Stimulated activated CD8-positive, alpha-beta memory T cell treated with anti-CD3 and anti-CD28 coated beads, Interleukin-15, amount 100 ng/mL, for 1 hour (primary cell): ENCODE measurements at regions not wholly inside any gene's neighbourhood (a gene's known extent, or its start where the extent isn't known, plus 50 kb on each side); places are given as distances from the start of the nearest gene placed in this dataset.

Source experiments
- DNase-seq: peaks from one replicate; pipeline ENCODE4 v3.0.0-alpha.2; 2020; ENCODE audit warnings: low read depth

DNA sequence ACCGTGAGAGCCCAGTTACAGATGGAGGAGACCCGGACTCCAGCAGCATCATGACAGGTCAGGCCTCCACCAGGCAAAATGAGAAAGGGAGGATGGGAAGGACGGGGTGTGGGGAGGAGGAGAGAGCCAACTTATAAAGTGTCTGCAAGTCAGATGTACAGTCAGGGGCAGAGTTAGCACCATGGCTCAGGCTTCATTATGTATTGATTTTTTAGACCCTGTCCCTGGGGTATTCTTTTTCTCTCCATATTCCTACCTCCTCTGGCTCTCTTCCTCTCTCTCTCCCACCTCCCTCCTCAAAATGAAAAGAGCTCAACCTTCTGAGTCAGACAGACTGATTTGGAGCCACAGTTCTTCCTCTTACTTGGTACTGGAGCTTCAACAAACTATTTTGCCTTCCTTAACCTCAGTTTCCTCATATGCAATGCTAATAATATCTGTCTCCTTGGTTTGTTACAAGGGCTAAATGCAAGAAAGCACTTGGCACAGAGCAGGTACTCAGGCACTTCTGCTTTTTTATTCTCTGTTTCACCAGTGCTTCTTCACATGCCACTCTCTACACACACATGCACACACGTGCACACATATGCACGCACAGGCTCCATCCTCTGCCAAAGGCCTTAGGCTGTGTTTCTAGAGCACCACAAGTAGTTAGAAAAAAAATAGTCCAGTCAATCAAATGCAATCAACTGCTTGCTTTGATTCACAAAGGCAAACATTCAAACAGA, 92.3 kb upstream of the PKDCC start:
- DNase-seq: no peak

- no peak for DNase-seq
Observed at GRCh38 chr2:41957431-41957830, 90.4 kb upstream of the PKDCC start.

GRCh38 chr2:41958251-41958650, 89.6 kb upstream of the PKDCC start:
- DNase-seq: no peak

GRCh38 chr2:41958775-41959174, 89.0 kb upstream of the PKDCC start:
- no peak for DNase-seq

DNA sequence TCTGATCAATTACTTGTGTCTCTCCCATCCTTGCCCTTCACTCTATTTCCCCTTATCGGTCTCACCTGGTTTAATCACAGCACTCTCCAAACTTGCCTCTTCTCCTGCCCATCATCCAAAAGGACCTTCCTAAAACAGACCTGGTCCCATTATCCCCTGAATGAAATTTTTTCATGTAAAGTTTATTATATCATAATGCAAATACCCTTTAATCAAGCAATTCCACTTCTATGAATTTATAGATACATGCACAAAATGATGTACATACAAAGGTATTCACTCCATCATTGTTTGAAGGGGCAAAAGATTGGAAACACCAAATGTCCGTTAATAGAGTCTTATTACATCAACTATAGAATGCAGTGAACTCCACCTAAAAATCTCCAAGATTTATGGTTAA, 88.1 kb upstream of the PKDCC start:
- no peak for DNase-seq

DNA sequence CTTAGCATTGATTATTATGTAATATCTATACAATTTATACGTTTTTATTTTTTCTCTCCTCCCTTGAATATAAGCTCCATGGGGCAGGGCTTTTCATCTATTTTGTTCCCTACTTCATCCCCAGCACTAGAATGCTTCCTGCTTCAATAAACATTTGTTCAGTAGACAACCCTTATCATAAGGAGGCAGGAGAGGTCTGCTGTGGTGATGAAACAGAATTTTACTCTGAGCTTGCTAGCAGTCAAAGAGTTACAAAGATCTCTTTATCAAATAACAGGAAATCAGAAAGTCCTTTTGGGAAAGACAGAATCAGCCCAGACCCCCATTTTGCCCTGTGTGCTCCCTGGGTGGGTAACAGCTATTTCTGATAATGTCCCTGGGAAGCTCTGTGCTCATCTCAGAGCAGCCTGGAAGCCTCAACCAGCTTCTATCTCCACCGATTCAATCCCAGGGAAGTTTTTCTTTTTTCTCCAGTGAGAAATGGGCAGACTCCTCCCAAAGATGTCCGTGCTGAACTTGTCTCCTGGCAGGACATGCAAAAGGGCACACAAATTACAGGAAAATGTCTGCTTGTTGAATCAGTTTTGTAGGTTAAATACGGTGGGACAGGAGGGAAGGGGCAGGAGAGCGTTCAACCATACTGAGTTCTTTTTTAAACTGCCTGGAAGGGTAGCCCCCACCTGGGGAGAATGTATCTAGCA, 84.7 kb upstream of the PKDCC start:
- no peak for DNase-seq

DNA sequence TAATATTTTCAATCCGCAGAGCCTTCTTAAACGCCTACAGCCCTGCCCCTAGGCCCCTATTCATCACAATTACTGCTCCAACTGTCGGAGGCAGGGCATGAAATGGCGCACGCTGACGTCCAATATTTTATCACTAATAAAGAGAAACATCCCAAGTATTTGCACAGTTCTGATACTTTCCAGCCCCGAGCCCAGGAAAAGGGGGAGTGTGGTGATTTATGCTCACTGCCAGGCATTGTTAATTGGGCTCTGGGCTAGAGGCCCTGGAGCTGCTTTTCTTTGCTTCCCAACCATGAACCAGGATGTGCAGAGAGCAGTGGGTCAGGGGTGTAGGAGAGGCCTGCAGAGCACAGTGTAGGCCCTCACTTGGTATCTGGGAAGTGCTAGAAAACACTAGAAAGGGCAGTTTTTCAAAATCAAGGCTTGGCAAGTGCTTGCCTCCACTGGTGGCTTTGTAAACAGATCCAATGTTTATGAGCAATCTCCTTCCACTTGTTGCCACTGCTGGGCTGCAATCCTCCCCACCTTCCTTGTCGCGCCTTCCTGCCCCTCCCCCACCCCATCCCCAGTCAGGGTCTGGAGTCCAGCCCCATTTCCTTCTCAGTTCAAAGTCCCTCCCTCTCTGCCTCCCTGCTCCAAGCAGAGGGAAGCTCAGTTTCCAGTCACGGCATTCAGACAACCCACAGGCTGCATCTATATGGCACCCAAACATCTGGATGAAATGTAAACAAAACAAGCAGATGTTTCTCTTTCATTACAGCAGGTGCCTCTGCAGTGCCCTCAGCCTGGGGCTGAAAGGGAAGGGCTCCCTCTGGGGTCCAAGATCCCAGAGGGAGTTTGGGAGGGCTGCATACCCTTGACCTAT, 83.9 kb upstream of the PKDCC start:
- no peak for DNase-seq

- no peak for DNase-seq
Observed at GRCh38 chr2:41965173-41965908, 82.5 kb upstream of the PKDCC start.

GRCh38 chr2:41965909-41966295, 81.9 kb upstream of the PKDCC start:
- no peak for DNase-seq

GRCh38 chr2:41966431-41966893, 81.4 kb upstream of the PKDCC start:
- no peak for DNase-seq

- DNase-seq: no peak
Observed at GRCh38 chr2:41966920-41967319, 80.9 kb upstream of the PKDCC start.

DNA sequence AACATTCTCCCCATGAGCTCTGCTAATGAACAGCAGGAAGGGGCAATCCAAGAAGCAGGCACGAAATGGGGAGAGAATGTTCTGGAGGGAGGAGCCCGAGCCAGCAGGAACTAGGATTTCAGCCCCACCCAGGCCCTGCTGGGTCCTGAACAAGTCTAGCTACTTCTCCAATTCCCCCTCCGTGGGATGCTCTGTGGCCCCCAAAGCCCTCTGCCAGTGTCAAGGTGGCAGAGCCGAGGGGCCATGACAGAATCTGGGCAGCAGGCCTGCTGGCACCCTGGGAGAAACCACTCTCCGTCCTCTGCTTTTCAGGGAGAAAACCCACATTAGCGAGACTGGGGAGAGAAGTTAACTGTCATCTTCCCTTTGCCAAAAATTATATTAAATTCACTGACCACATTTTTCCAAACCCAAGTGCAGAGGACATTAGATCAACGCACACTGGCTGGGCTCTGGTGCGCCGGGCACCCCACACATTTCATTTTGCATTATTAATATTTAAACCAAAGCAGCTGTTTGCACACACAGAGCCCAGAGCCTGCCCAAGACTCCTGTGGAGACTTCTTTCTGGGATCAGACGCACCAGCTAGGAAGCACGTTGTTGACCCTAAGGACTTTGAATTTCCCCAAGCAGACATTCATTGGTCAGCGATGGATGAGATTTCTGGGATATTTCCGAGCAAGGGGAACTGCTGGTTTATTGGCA, 80.2 kb upstream of the PKDCC start:
- DNase-seq: no peak

- DNase-seq: no peak
Observed at GRCh38 chr2:41968182-41968578, 79.6 kb upstream of the PKDCC start.

DNA sequence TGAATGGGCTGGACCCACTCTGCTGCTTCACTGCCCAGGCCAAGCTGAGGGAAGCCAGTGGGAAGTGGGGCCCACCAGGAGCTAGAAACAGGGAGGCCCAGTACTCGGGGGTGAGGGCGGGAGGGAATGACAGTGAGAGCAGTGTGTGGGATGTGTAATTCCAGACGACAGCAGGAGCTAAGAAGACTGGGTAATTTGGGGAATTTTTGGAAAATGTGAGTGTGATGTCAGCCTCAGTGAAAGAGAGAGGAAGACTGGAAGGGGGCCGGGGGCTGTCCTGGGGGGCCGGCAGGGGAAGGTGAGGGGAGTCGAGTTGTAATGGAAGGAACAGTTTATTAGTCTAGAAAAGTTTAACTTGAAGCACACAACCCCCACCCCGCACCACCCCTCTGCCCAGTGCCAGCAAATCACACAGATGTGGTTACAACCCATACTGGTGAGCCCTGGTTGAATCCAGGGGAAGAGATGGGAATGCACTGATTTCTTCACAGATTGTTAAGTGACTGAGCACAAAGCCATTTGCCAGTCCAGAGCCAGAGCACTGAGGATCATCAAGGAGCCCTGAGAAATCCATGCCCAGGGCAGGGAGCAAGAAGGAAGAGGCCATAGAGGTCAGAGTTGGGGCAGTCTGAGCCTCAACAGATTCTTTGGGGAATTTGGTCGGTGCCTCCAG, 76.7 kb upstream of the PKDCC start:
- no peak for DNase-seq

DNA sequence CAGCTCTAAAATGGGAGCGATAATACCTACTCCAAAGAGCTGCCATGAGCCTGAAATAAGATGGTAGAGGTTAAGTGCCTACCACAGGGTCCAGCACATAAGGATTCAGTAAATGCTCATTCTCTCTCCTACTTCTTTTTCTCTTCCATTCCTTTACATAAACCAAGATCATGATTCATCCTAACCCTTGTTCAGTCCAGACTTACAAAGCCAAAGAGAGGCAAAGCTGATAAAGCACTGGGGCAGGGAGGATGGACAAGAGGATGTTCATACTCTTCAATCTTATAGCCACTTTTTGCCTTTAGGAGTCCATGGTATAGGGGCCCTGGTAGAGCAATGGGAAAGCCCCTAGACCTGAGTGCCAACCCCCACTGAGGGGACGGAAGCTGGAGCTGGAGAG, 75.6 kb upstream of the PKDCC start:
- no peak for DNase-seq

DNA sequence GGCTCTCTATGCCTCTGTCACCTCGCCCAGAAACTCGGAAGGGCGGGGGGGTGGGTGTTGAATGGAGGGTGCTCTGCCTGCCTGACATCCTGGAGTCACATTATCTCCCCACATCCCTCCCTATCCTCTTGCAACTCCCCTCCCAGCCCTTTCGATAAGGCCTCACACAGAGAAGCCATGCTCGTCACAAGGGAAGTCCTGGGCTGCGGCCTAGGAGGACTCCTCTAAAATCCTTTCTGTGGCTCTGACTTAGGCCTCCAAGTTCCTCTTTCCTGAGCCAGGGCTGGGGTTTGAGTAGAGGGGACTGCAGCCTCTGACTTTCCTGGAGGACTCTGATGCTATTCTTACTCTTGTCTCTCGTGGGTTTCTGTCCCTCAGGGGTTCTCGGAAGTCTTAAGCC, 75.0 kb upstream of the PKDCC start:
- DNase-seq: no peak

GRCh38 chr2:41973871-41974270, 74.0 kb upstream of the PKDCC start:
- no peak for DNase-seq

DNA sequence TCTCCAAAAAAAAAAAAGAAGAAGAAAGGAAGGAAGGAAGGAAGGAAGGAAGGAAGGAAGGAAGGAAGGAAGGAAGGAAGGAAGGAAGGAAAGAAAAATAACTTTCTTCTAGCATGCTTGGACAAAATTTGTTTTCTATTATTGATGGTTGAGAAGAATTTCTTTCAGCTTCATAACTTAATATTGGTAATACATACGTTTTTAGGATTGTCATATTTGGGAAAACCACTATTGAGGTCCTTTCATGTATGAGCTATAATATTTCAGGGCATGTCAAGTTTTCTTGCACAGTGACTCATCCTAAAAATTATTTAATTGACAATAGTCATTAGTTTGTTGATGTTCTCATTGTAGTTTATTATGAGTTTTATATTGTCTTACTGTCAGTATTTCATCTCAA, 66.4 kb upstream of the PKDCC start:
- DNase-seq: no peak

GRCh38 chr2:41985573-41986095, 62.2 kb upstream of the PKDCC start:
- no peak for DNase-seq

GRCh38 chr2:41989501-41990180, 58.2 kb upstream of the PKDCC start:
- DNase-seq: no peak
